C4-2B (cell line): ENCODE measurements at regions not wholly inside any gene's neighbourhood (a gene's known extent, or its start where the extent isn't known, plus 50 kb on each side); places are given as distances from the start of the nearest gene placed in this dataset.

Experiments
- ZFX ChIP-seq: fragments of 450-650 bp; IDR thresholded peaks from 2 replicates; pipeline ENCODE4 v1.6.1; 2017
- TF ChIP-seq, protein P1 (sequence below): fragments of 450-650 bp; conservative IDR thresholded peaks from 2 replicates; pipeline ENCODE4 v1.5.1; 2017; ENCODE audit warnings: mild to moderate bottlenecking

GRCh38 chr14:83975435-83975834, 1554.5 kb upstream of the FLRT2 start:
- TF ChIP-seq, protein P1, sequence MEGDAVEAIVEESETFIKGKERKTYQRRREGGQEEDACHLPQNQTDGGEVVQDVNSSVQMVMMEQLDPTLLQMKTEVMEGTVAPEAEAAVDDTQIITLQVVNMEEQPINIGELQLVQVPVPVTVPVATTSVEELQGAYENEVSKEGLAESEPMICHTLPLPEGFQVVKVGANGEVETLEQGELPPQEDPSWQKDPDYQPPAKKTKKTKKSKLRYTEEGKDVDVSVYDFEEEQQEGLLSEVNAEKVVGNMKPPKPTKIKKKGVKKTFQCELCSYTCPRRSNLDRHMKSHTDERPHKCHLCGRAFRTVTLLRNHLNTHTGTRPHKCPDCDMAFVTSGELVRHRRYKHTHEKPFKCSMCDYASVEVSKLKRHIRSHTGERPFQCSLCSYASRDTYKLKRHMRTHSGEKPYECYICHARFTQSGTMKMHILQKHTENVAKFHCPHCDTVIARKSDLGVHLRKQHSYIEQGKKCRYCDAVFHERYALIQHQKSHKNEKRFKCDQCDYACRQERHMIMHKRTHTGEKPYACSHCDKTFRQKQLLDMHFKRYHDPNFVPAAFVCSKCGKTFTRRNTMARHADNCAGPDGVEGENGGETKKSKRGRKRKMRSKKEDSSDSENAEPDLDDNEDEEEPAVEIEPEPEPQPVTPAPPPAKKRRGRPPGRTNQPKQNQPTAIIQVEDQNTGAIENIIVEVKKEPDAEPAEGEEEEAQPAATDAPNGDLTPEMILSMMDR, result no peak
- TF ChIP-seq ZFX, result no peak
